ENCODE measurements at regions not wholly inside any gene's neighbourhood (a gene's known extent, or its start where the extent isn't known, plus 50 kb on each side); places are given as distances from the start of the nearest gene placed in this dataset.
"Not testable (repeated sequence)": the region's sequence is repeated elsewhere in the genome, so short reads cannot be mapped to it uniquely, and the experiment has no call there.

- DNase-seq (ENCODE audit: low read depth): no peak
- no peak overlapping the region for H3K4me3 ChIP-seq (ENCODE audit: low read length)
- TF ChIP-seq, protein P1, sequence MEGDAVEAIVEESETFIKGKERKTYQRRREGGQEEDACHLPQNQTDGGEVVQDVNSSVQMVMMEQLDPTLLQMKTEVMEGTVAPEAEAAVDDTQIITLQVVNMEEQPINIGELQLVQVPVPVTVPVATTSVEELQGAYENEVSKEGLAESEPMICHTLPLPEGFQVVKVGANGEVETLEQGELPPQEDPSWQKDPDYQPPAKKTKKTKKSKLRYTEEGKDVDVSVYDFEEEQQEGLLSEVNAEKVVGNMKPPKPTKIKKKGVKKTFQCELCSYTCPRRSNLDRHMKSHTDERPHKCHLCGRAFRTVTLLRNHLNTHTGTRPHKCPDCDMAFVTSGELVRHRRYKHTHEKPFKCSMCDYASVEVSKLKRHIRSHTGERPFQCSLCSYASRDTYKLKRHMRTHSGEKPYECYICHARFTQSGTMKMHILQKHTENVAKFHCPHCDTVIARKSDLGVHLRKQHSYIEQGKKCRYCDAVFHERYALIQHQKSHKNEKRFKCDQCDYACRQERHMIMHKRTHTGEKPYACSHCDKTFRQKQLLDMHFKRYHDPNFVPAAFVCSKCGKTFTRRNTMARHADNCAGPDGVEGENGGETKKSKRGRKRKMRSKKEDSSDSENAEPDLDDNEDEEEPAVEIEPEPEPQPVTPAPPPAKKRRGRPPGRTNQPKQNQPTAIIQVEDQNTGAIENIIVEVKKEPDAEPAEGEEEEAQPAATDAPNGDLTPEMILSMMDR (IDR thresholded peaks at IDR 0.05; ENCODE audit: insufficient read depth, low read depth, low read length, missing control alignments): no peak
Measured at GRCh38 chr5:51802551-51803184, 419.4 kb downstream of the ISL1 start.

GRCh38 chr5:51806677-51807076, 423.4 kb downstream of the ISL1 start:
- TF ChIP-seq, protein P1 (IDR thresholded peaks at IDR 0.05; ENCODE audit: insufficient read depth, low read depth, low read length, missing control alignments): no peak

GRCh38 chr5:51810592-51810991, 427.3 kb downstream of the ISL1 start:
- H3K4me3 ChIP-seq (ENCODE audit: low read length): no peak overlapping the region
- TF ChIP-seq, protein P1 (IDR thresholded peaks at IDR 0.05; ENCODE audit: insufficient read depth, low read depth, low read length, missing control alignments): no peak
- DNase-seq (ENCODE audit: low read depth): peak; percentile 96

More at GRCh38 chr5:51806677-51807076, 423.4 kb downstream of the ISL1 start:
- H3K4me3 ChIP-seq (ENCODE audit: low read length): no peak overlapping the region
- DNase-seq (ENCODE audit: low read depth): no peak

- no peak overlapping the region for H3K4me3 ChIP-seq (ENCODE audit: low read length)
- TF ChIP-seq, protein P1 (IDR thresholded peaks at IDR 0.05; ENCODE audit: insufficient read depth, low read depth, low read length, missing control alignments): no peak
- DNase-seq (ENCODE audit: low read depth): no peak
Measured at GRCh38 chr5:51811883-51812471, 428.7 kb downstream of the ISL1 start.

- not testable (repeated sequence) for H3K4me3 ChIP-seq (ENCODE audit: low read length)
- peak; percentile 72 for DNase-seq (ENCODE audit: low read depth)
Measured at GRCh38 chr5:51814817-51815216, 431.6 kb downstream of the ISL1 start.

- TF ChIP-seq, protein P1 (IDR thresholded peaks at IDR 0.05; ENCODE audit: insufficient read depth, low read depth, low read length, missing control alignments): no peak
- H3K4me3 ChIP-seq (ENCODE audit: low read length): no peak overlapping the region
- DNase-seq (ENCODE audit: low read depth): peak; percentile 76
Measured at GRCh38 chr5:51816427-51816826, 433.2 kb downstream of the ISL1 start.

- no peak for DNase-seq (ENCODE audit: low read depth)
- no peak overlapping the region for H3K4me3 ChIP-seq (ENCODE audit: low read length)
- TF ChIP-seq, protein P1 (IDR thresholded peaks at IDR 0.05; ENCODE audit: insufficient read depth, low read depth, low read length, missing control alignments): no peak
Measured at GRCh38 chr5:51821697-51822096, 438.4 kb downstream of the ISL1 start.

All from epithelial cell of esophagus (primary cell).